ENCODE measurements at regions not wholly inside any gene's neighbourhood (a gene's known extent, or its start where the extent isn't known, plus 50 kb on each side); places are given as distances from the start of the nearest gene placed in this dataset.

DNA sequence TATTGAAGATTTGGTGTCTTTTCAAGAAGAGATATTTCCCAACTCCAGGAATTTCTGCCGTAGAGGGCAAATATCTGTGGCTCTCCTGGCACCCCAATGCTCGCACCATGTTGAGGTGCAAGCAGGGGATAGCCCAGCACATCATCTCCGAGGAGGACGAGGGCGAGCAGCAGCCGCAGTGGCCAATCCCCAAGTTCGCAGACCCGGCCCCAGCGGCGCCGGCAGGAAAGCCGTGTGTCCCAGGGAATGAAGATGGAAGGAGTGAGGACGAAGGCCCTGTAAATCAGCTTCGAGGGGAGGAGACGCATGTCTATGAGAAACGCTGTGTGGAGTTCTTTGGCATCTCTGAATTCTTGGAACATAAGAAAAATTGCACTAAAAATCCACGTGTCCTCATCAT, 213.4 kb upstream of the UBE2E2 start:
- POLR2A ChIA-PET, result no interaction called here
- Histone ChIP-seq H3K79me2 (ENCODE audit: insufficient read depth, low read length) (no peaks in the 10 kb centered on the region), H3K9ac (ENCODE audit: low read length) (no peak overlapping the region), H4K20me1 (ENCODE audit: insufficient read depth) (no peaks in the 10 kb centered on the region), H3K27me3 (ENCODE audit: insufficient read depth, low read length) (no peaks in the 10 kb centered on the region; the same call in 1 of the 2 replicates), H3K4me2 (ENCODE audit: low read length) (no peak overlapping the region), H3K36me3 (ENCODE audit: control insufficient read depth in 1 of 2, insufficient read depth in 2 of 2, low read length in 2 of 2) (no peaks in the 10 kb centered on the region), H3K9me2 (ENCODE audit: insufficient read depth) (no peaks in the 10 kb centered on the region), H3K9me3 (ENCODE audit: control insufficient read depth in 1 of 2, insufficient read depth in 1 of 2, low read depth in 1 of 2, low read length in 2 of 2) (no peaks in the 10 kb centered on the region; a peak in 1 of 4 replicates), H3K27ac (ENCODE audit: low read depth, low read length) (no peak overlapping the region), H2AFZ (ENCODE audit: low read depth, low read length, poor library complexity, severe bottlenecking) (no peak overlapping the region), H3K4me3 (replicated peaks in 1 of 2; ENCODE audit: low read depth in 1 of 2, low read length in 2 of 2) (no peak overlapping the region), H3K4me1 (ENCODE audit: control insufficient read depth in 1 of 2, insufficient read depth in 2 of 2, low read length in 2 of 2) (no peaks in the 10 kb centered on the region)
- TF ChIP-seq ELF1 (IDR thresholded peaks at IDR 0.05; ENCODE audit: borderline replicate concordance, low read depth) (no peak), ZFX (IDR thresholded peaks at IDR 0.05) (no peak), YY1 (IDR thresholded peaks at IDR 0.05; ENCODE audit: extremely low read depth, insufficient replicate concordance, low read depth, low read length) (no peak), POLR2AphosphoS5 (IDR thresholded peaks at IDR 0.05; ENCODE audit: low read depth, low read length) (no peak), CEBPB (IDR thresholded peaks at IDR 0.05; ENCODE audit: low read depth) (no peak), POLR2A (IDR thresholded peaks at IDR 0.05; ENCODE audit: borderline replicate concordance, extremely low read depth, insufficient read depth, insufficient read length) (no peak), SRF (IDR thresholded peaks at IDR 0.05; ENCODE audit: low read depth) (no peak), EGR1 (IDR thresholded peaks at IDR 0.05; ENCODE audit: low read depth) (no peak), CBX3 (IDR thresholded peaks at IDR 0.05; ENCODE audit: low read depth) (no peak), CTCF (IDR thresholded peaks at IDR 0.05 in 2 of 3, conservative IDR thresholded peaks at IDR 0.05 in 1 of 3; ENCODE audit: borderline replicate concordance in 1 of 3, insufficient read depth in 1 of 3, low read depth in 2 of 3, low read length in 2 of 3) (no peak), ATF3 (IDR thresholded peaks at IDR 0.05) (no peak), JUND (IDR thresholded peaks at IDR 0.05) (no peak), ZBTB33 (IDR thresholded peaks at IDR 0.05; ENCODE audit: extremely low read depth, insufficient replicate concordance, low read length) (no peak), MAX (IDR thresholded peaks at IDR 0.05) (no peak), SP1 (IDR thresholded peaks at IDR 0.05; ENCODE audit: low read depth) (no peak), EZH2 (IDR thresholded peaks at IDR 0.05) (no peak), FOSL1 (IDR thresholded peaks at IDR 0.05; ENCODE audit: low read depth) (no peak), RAD21 (IDR thresholded peaks at IDR 0.05; ENCODE audit: low read depth) (no peak), SIN3A (IDR thresholded peaks at IDR 0.05; ENCODE audit: low read depth) (no peak)
- DNase-seq (ENCODE audit: low read depth, low spot score), result no peak
- CTCF ChIA-PET, result no interaction called here
- BruUV-seq (replicated peaks), result no TSS peak
- intact Hi-C loops (cut with micrococcal nuclease), result no loop called here
- ATAC-seq, result no peak
- RAD21 ChIA-PET (ENCODE audit: low non-redundant PET in 1 of 2, low total read pairs in 2 of 2, uncharacterized antibody in 2 of 2, unreplicated experiment in 2 of 2), result no interaction called here
